GM12872 (cell line): ENCODE measurements at regions not wholly inside any gene's neighbourhood (a gene's known extent, or its start where the extent isn't known, plus 50 kb on each side); places are given as distances from the start of the nearest gene placed in this dataset.

Source experiments
- CTCF ChIP-seq: IDR thresholded peaks from 3 replicates; pipeline ENCODE4 v1.5.1; 2011; ENCODE audit warnings: low read depth, mild to moderate bottlenecking, low read length, moderate library complexity; ENCODE audit not compliant: insufficient read depth

- no peak for TF ChIP-seq CTCF
Observed at GRCh38 chr20:34179637-34180360, 61.4 kb upstream of the ASIP start.

- no peak for TF ChIP-seq CTCF
Observed at GRCh38 chr20:34180460-34181120, 60.6 kb upstream of the ASIP start.

- TF ChIP-seq CTCF, result no peak
Observed at GRCh38 chr20:34181484-34181883, 59.7 kb upstream of the ASIP start.

GRCh38 chr20:34185766-34186620 is 55.2 kb upstream of the ASIP start:
- TF ChIP-seq CTCF, result no peak

DNA sequence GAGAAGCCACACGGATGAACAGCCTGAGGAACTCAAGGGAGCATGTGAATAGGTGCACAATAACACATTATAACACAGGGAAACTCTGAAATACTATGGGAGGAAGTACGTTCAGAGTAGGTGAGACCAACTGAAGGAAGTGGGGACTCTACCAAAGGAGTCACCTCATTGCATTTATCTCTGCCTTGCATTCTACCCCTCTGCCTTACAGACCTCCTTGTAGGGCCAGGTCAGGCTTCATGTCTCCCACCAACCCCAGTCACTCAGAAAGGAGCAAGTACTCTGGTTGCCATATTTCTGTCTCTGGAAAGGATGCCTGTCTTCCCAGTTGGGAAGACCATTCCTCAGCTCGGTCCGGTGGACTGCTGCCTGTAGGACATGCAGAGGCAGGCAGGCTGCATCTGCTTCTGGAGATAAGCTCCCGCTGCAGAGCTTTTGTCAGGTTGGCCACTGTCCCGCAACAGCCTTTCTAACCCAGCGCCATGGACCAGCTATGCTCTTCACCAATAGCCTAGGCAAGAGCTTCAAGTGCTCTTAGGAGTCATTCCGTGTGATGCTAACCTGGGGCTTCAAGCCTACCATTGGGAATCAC is 51.6 kb upstream of the ASIP start:
- no peak for TF ChIP-seq CTCF

DNA sequence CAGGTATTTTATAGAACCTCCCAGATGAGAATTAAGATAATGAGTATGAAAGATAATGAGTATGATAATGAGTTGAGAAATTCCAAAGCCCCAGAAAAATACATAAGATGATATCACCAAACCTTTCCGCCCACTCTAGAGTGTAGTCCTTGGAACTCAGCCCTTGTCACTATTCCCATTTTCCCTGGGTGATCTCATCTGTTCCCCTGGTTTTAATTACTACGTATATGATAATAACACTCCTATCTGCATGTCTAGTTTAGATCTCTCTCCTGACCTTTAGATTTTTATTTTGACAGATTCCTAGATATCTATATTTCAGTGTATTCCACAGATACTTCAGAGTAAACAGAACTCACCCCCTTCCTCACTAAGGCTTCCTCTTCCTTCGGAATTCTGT is 51.0 kb upstream of the ASIP start:
- no peak for TF ChIP-seq CTCF

- peak; percentile 71 for TF ChIP-seq CTCF
Observed at GRCh38 chr20:34190679-34191090, 50.5 kb upstream of the ASIP start.
